HepG2 (cell line): ENCODE measurements at regions not wholly inside any gene's neighbourhood (a gene's known extent, or its start where the extent isn't known, plus 50 kb on each side); places are given as distances from the start of the nearest gene placed in this dataset.

Experiments
- ATAC-seq: fragments of 200-7000 bp; cut with Tn5 transposase; 3 replicates; pipeline ENCODE4 v1.9.1; 2020; ENCODE audit warnings: mild to moderate bottlenecking, moderate library complexity
- BruUV-seq: library from RNA; stranded (reverse); fragments of 400-500 nt; replicated peaks from 2 replicates; lab custom pipeline; 2021; lab: Mats Ljungman, UMichigan
- CTCF ChIA-PET: fragments of 300-600 bp; formaldehyde crosslinking; extraction: SDS; loops from one replicate; lab custom pipeline; 2021; ENCODE audit warnings: low total read pairs, inconsistent platforms, low intra/inter-chr PET ratio; lab: Yijun Ruan, JAX
- POLR2A ChIA-PET: fragments of 350-600 bp; sonication (Branson Sonifier 250); formaldehyde crosslinking; loops from one replicate; lab custom pipeline; 2020; ENCODE audit warnings: antibody characterized with exemption, inconsistent platforms; lab: Yijun Ruan, JAX
- DNase-seq: peaks from one replicate; pipeline ENCODE4 v3.0.0-alpha.2; 2015; ENCODE audit warnings: low spot score
- FAIRE-seq: peaks from 3 replicates; lab custom pipeline; 2011; peaks lifted over from hg19 to GRCh38; lab: Jason Lieb, UNC
- H2AFZ ChIP-seq: one replicate; pipeline ENCODE4 v1.6.1; 2011; ENCODE audit warnings: low read length, inconsistent platforms
- H3K27ac ChIP-seq: fragments of 300-600 bp; 3 replicates; pipeline ENCODE4 v1.8.0; 2011; ENCODE audit warnings: mixed run types, mild to moderate bottlenecking, mixed read lengths, low read length, inconsistent platforms; ENCODE audit not compliant: insufficient read depth; ENCODE audit errors: extremely low read length
- H3K27me3 ChIP-seq, 2 experiments: fragments of 200-600 bp in 1 of 2; 2 replicates in 1 of 2; 3 replicates in 1 of 2; pipeline versions ENCODE4 v1.6.0 to v1.8.0; 2011; ENCODE audit warnings: low read length in 2 of 2, mild to moderate bottlenecking in 2 of 2, moderate library complexity in 2 of 2, inconsistent platforms in 1 of 2; ENCODE audit not compliant: insufficient read depth in 2 of 2, control insufficient read depth in 1 of 2
- H3K36me3 ChIP-seq, 2 experiments: fragments of 200-600 bp in 1 of 2; replicated peaks in 1 of 2; 2 replicates in 1 of 2; 3 replicates in 1 of 2; pipeline versions ENCODE4 v1.5.1 to v1.8.0; 2011; ENCODE audit warnings: low read length in 2 of 2, inconsistent platforms in 1 of 2; ENCODE audit not compliant: insufficient read depth in 2 of 2, control insufficient read depth in 1 of 2
- H3K4me1 ChIP-seq: 2 replicates; pipeline ENCODE4 v1.5.1; 2012; ENCODE audit warnings: low read length, inconsistent platforms; ENCODE audit not compliant: insufficient read depth
- H3K4me2 ChIP-seq: 2 replicates; pipeline ENCODE4 v1.6.0; 2011; ENCODE audit warnings: low read depth, low read length, inconsistent platforms
- H3K4me3 ChIP-seq, 3 experiments: fragments of 200-600 bp in 1 of 3; sonication (generic), shearing (Covaris generic) in 1 of 3; replicated peaks in 1 of 3; 2 replicates each; pipeline ENCODE4 v1.5.1; 2011 to 2016; ENCODE audit warnings: low read length in 3 of 3, inconsistent platforms in 2 of 3, low read depth in 2 of 3, mild to moderate bottlenecking in 2 of 3, control low read depth in 1 of 3, mixed read lengths in 1 of 3; ENCODE audit not compliant: insufficient read depth in 1 of 3
- H3K79me2 ChIP-seq: one replicate; pipeline ENCODE4 v1.6.1; 2011; ENCODE audit warnings: low read length, inconsistent platforms; ENCODE audit not compliant: insufficient read depth
- H3K9ac ChIP-seq: 2 replicates; pipeline ENCODE4 v1.6.0; 2011; ENCODE audit warnings: mild to moderate bottlenecking, low read depth, low read length, inconsistent platforms; ENCODE audit not compliant: insufficient read depth
- H3K9me3 ChIP-seq: 2 replicates; pipeline ENCODE4 v1.5.1; 2012; ENCODE audit warnings: mild to moderate bottlenecking, low read length
- H4K20me1 ChIP-seq: 2 replicates; pipeline ENCODE4 v1.6.0; 2011; ENCODE audit warnings: inconsistent platforms, mild to moderate bottlenecking, low read length, moderate library complexity; ENCODE audit not compliant: insufficient read depth
- CBX5 ChIP-seq: sonication (generic); formaldehyde crosslinking; IDR thresholded peaks from 2 replicates; pipeline ENCODE4 v1.4.0; 2020; ENCODE audit warnings: missing genetic modification reagents, borderline replicate concordance
- CEBPG ChIP-seq: IDR thresholded peaks from 2 replicates; pipeline ENCODE4 v1.6.1; 2016
- MAFK ChIP-seq, 2 experiments: IDR thresholded peaks in 1 of 2; conservative IDR thresholded peaks in 1 of 2; 2 replicates each; pipeline ENCODE4 v1.6.1; 2011; ENCODE audit warnings: improper control_type of control experiment in 2 of 2, low read length in 2 of 2
- MYC ChIP-seq: sonication (generic); formaldehyde crosslinking; IDR thresholded peaks from 2 replicates; pipeline ENCODE4 v1.9.0; 2021; ENCODE audit warnings: missing genetic modification reagents, borderline replicate concordance
- ONECUT2 ChIP-seq: sonication (generic); formaldehyde crosslinking; IDR thresholded peaks from 2 replicates; pipeline ENCODE4 v1.4.0; 2020; ENCODE audit warnings: missing genetic modification reagents
- PAWR ChIP-seq: sonication (generic); formaldehyde crosslinking; IDR thresholded peaks from 2 replicates; pipeline ENCODE4 v1.4.0; 2020; ENCODE audit warnings: missing genetic modification reagents, mild to moderate bottlenecking, borderline replicate concordance
- RAD21 ChIP-seq: fragments of 450-650 bp; formaldehyde crosslinking; IDR thresholded peaks from 2 replicates; pipeline ENCODE4 v1.5.0; 2020; ENCODE audit warnings: mild to moderate bottlenecking
- REXO4 ChIP-seq: sonication (generic); formaldehyde crosslinking; IDR thresholded peaks from 2 replicates; pipeline ENCODE4 v1.8.0; 2022; ENCODE audit warnings: missing genetic modification reagents, mild to moderate bottlenecking, borderline replicate concordance
- SMAD1 ChIP-seq: sonication (generic); formaldehyde crosslinking; IDR thresholded peaks from 2 replicates; pipeline ENCODE4 v1.4.0; 2020; ENCODE audit warnings: missing genetic modification reagents, low read depth, mild to moderate bottlenecking, borderline replicate concordance
- SRSF9 ChIP-seq: fragments of 200-400 bp; formaldehyde crosslinking; IDR thresholded peaks from 2 replicates; pipeline ENCODE4 v1.6.1; 2018; ENCODE audit warnings: borderline replicate concordance, mild to moderate bottlenecking, low read depth, low read length; ENCODE audit not compliant: insufficient read depth, poor library complexity, severe bottlenecking
- TCF7L2 ChIP-seq: IDR thresholded peaks from 2 replicates; pipeline ENCODE4 v1.6.1; 2011; ENCODE audit warnings: mild to moderate bottlenecking, low read depth, low read length, moderate library complexity
- ZNF138 ChIP-seq: sonication (generic); formaldehyde crosslinking; IDR thresholded peaks from 2 replicates; pipeline ENCODE4 v1.5.0; 2020; ENCODE audit warnings: mild to moderate bottlenecking, low read depth, missing genetic modification reagents
- ZSCAN31 ChIP-seq: sonication (generic); formaldehyde crosslinking; IDR thresholded peaks from 2 replicates; pipeline ENCODE4 v1.5.0; 2020; ENCODE audit warnings: low read depth, mild to moderate bottlenecking, missing genetic modification reagents
- WGBS: methylation state at CpG from one replicate; pipeline ENCODE4 v1.1.6; 2017; ENCODE audit warnings: low lambda C conversion rate; 5-methylcytosine and 5-hydroxymethylcytosine counted together
- in situ Hi-C: cut with HindIII; loops from 2 replicates; pipeline ENCODE4 v1.10.0; 2017; ENCODE audit warnings: low pct_unique_long_range_greater_than_20kb; ENCODE audit not compliant: extremely low pct_ligation_motif_present
- intact Hi-C: fragments of 100-400 bp; cut with micrococcal nuclease; formaldehyde crosslinking; loops from one replicate; pipeline ENCODE4 v1.10.0; 2022; ENCODE audit not compliant: unreplicated experiment
- TF ChIP-seq, protein P1 (sequence below): sonication (generic); formaldehyde crosslinking; IDR thresholded peaks from 2 replicates; pipeline ENCODE4 v1.4.0; 2020; ENCODE audit warnings: missing genetic modification reagents, borderline replicate concordance
- TF ChIP-seq, protein P2 (sequence below): sonication (generic); formaldehyde crosslinking; IDR thresholded peaks from 2 replicates; pipeline ENCODE4 v1.9.0; 2021; ENCODE audit warnings: missing genetic modification reagents, borderline replicate concordance

DNA sequence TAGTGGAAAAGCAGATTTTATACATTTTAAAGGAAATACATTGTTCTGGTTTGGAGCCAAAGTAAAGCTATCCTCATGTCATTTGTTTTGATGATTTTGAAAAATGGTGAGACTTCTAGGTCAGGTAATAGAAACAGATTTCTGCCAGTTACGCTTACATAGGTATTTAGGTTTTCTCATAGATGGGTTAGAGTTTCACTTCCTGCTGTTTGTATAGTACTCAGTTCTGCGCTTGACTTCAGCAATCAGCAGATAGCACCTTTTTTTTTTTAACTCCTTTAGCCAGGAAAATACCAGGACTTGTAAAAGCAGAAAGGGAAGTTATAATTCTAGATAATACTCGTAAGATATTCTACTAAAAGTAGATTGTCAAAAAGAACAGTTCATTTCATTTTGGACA is 209.8 kb upstream of the POM121L12 start:
- POLR2A ChIA-PET, result no interaction called here
- intact Hi-C loops, result loop anchor here (10.0 kb wide), 1 partner anchor 1221 kb away; no protein-coding TSS in a partner anchor
- WGBS, result 6% methylated on average over 3 of the region's 3 CpGs

GRCh38 chr7:52811537-52811936 is 223.9 kb upstream of the POM121L12 start:
- Histone ChIP-seq H3K4me3 (no peak overlapping the region), H3K9ac (no peak overlapping the region), H3K36me3 (no peaks in the 10 kb centered on the region), H4K20me1 (no peaks in the 10 kb centered on the region), H3K27me3 (no peaks in the 10 kb centered on the region), H3K9me3 (peaks cover 47% of the 10 kb centered on the region), H3K4me2 (no peak overlapping the region), H2AFZ (no peak overlapping the region), H3K4me1 (no peaks in the 10 kb centered on the region), H3K27ac (no peak overlapping the region), H3K79me2 (no peaks in the 10 kb centered on the region)
- 0% methylated on average over 1 of the region's 1 CpG for WGBS
- TF ChIP-seq ZSCAN31 (CRISPR knock-in tag) (no peak), MAFK (conservative IDR thresholded peaks at IDR 0.05 in 1 of 2, IDR thresholded peaks at IDR 0.05 in 1 of 2; ENCODE audit: low read length in 2 of 2) (peak; percentile 25 to 68; a peak in 3 of 4 replicates), SRSF9 (no peak), REXO4 (CRISPR knock-in tag) (no peak)
- TF ChIP-seq, protein P1, sequence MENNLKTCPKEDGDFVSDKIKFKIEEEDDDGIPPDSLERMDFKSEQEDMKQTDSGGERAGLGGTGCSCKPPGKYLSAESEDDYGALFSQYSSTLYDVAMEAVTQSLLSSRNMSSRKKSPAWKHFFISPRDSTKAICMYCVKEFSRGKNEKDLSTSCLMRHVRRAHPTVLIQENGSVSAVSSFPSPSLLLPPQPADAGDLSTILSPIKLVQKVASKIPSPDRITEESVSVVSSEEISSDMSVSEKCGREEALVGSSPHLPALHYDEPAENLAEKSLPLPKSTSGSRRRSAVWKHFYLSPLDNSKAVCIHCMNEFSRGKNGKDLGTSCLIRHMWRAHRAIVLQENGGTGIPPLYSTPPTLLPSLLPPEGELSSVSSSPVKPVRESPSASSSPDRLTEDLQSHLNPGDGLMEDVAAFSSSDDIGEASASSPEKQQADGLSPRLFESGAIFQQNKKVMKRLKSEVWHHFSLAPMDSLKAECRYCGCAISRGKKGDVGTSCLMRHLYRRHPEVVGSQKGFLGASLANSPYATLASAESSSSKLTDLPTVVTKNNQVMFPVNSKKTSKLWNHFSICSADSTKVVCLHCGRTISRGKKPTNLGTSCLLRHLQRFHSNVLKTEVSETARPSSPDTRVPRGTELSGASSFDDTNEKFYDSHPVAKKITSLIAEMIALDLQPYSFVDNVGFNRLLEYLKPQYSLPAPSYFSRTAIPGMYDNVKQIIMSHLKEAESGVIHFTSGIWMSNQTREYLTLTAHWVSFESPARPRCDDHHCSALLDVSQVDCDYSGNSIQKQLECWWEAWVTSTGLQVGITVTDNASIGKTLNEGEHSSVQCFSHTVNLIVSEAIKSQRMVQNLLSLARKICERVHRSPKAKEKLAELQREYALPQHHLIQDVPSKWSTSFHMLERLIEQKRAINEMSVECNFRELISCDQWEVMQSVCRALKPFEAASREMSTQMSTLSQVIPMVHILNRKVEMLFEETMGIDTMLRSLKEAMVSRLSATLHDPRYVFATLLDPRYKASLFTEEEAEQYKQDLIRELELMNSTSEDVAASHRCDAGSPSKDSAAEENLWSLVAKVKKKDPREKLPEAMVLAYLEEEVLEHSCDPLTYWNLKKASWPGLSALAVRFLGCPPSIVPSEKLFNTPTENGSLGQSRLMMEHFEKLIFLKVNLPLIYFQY (CRISPR knock-in tag), result no peak
- POLR2A ChIA-PET, result no interaction called here
- FAIRE-seq (no peak), DNase-seq (no peak), ATAC-seq (no peak)
- in situ Hi-C loops (no loop called here), intact Hi-C loops (no loop called here)
- CTCF ChIA-PET, result no interaction called here
- no TSS peak for BruUV-seq

More for the DNA sequence above, 209.8 kb upstream of the POM121L12 start:
- Histone ChIP-seq H3K36me3 (no peaks in the 10 kb centered on the region), H3K4me2 (no peak overlapping the region), H3K4me1 (no peaks in the 10 kb centered on the region), H3K9ac (no peak overlapping the region), H2AFZ (no peak overlapping the region), H3K4me3 (no peak overlapping the region), H3K27ac (no peak overlapping the region), H4K20me1 (no peaks in the 10 kb centered on the region), H3K9me3 (peaks cover 54% of the 10 kb centered on the region), H3K79me2 (no peaks in the 10 kb centered on the region), H3K27me3 (no peaks in the 10 kb centered on the region)
- in situ Hi-C loops, result no loop called here
- CTCF ChIA-PET, result no interaction called here
- DNase-seq (no peak), FAIRE-seq (no peak), ATAC-seq (no peak)
- BruUV-seq, result no TSS peak
- TF ChIP-seq CBX5, result no peak
- no peak for TF ChIP-seq CEBPG (CRISPR knock-in tag)
- TF ChIP-seq MYC (CRISPR knock-in tag), result no peak
- no peak for TF ChIP-seq PAWR
- no peak for TF ChIP-seq RAD21 (CRISPR knock-in tag)
- no peak for TF ChIP-seq TCF7L2
- no peak for TF ChIP-seq ZNF138 (CRISPR knock-in tag)
- TF ChIP-seq SMAD1 (CRISPR knock-in tag), result no peak
- no peak for TF ChIP-seq ONECUT2 (CRISPR knock-in tag)
- TF ChIP-seq, protein P2, sequence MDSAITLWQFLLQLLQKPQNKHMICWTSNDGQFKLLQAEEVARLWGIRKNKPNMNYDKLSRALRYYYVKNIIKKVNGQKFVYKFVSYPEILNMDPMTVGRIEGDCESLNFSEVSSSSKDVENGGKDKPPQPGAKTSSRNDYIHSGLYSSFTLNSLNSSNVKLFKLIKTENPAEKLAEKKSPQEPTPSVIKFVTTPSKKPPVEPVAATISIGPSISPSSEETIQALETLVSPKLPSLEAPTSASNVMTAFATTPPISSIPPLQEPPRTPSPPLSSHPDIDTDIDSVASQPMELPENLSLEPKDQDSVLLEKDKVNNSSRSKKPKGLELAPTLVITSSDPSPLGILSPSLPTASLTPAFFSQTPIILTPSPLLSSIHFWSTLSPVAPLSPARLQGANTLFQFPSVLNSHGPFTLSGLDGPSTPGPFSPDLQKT (CRISPR knock-in tag), result no peak
